GM12872 (cell line): ENCODE measurements at regions not wholly inside any gene's neighbourhood (a gene's known extent, or its start where the extent isn't known, plus 50 kb on each side); places are given as distances from the start of the nearest gene placed in this dataset.

Experiments
- CTCF ChIP-seq: IDR thresholded peaks from 3 replicates; pipeline ENCODE4 v1.5.1; 2011; ENCODE audit warnings: low read depth, mild to moderate bottlenecking, low read length, moderate library complexity; ENCODE audit not compliant: insufficient read depth

GRCh38 chr1:82455342-82455741 lies 654.6 kb downstream of the ADGRL2 start:
- no peak for TF ChIP-seq CTCF

GRCh38 chr1:82454431-82454830 lies 653.7 kb downstream of the ADGRL2 start:
- no peak for TF ChIP-seq CTCF

GRCh38 chr1:82453511-82454185 lies 652.9 kb downstream of the ADGRL2 start:
- TF ChIP-seq CTCF: no peak

GRCh38 chr1:82452096-82452495 lies 651.4 kb downstream of the ADGRL2 start:
- TF ChIP-seq CTCF: no peak

- no peak for TF ChIP-seq CTCF
Observed at GRCh38 chr1:82451191-82451590, 650.5 kb downstream of the ADGRL2 start.

GRCh38 chr1:82449506-82450057 lies 648.8 kb downstream of the ADGRL2 start:
- no peak for TF ChIP-seq CTCF

- TF ChIP-seq CTCF: no peak
Observed at GRCh38 chr1:82446955-82447354, 646.2 kb downstream of the ADGRL2 start.
